Heart left ventricle (tissue), 13 donors: ENCODE measurements at regions not wholly inside any gene's neighbourhood (a gene's known extent, or its start where the extent isn't known, plus 50 kb on each side); places are given as distances from the start of the nearest gene placed in this dataset.

Source experiments
- CTCF ChIP-seq, 12 donors: fragments of 200-600 bp; sonication (generic) in 4 of 12; IDR thresholded peaks; one replicate each; pipeline versions ENCODE4 v1.5.0 to v1.8.0; 2018 to 2022; ENCODE audit warnings: antibody characterized with exemption in 12 of 12, mild to moderate bottlenecking in 5 of 12
- POLR2A ChIP-seq, 2 donors: fragments of 450-650 bp; IDR thresholded peaks; one replicate each; pipeline ENCODE4 v1.6.1; 2017; ENCODE audit warnings: antibody characterized with exemption in 2 of 2, mild to moderate bottlenecking in 2 of 2, moderate library complexity in 2 of 2
- donor health status: ischemic (EF 13 %, LVEDD 7.1; RV severe dilation, severe dysfunction).
- donor health status: DM: no; HTN: yes; CAD: no.
- donor health status: DM: no; HTN: no; CAD: no.
- donor health status: ischemic (EF 25% LVEDD 6.9; RV normal size, moderate dysfunction).
- donor health status: ischemic (EF 25% LVEDD 5.7; RV mildly dilated, moderate dysfunction).
- donor health status: ischemic (EF 35%, LVEDD 5.7; RV mildly dilated, moderate dysfunction).
- donor health status: nonischemic (EF 11% LVEDD 7.7; RV severe dilation, severe dysfunction).
- donor health status: DM: yes; HTN: yes; CAD: no.
- donor health status: PGD.
- donor health status: ischemic (EF 29% LVEDD 5.4; RV normal size, mild dysfunction).
- donor health status: nonischemic (EF 23%, LVEDD 6.1; RV moderate dilation, normal function).

- TF ChIP-seq CTCF (IDR thresholded peaks at IDR 0.05) = no peak
- no peak for TF ChIP-seq POLR2A (IDR thresholded peaks at IDR 0.05)
These were observed 179.7 kb downstream of the CHRM3 start for GRCh38 chr1:239566074-239566473.
